GM18517 (cell line): ENCODE measurements at regions not wholly inside any gene's neighbourhood (a gene's known extent, or its start where the extent isn't known, plus 50 kb on each side); places are given as distances from the start of the nearest gene placed in this dataset.

ENCODE experiments used
- ATAC-seq: cut with Tn5 transposase; IDR thresholded peaks from one replicate; pipeline ENCODE4 v1.9.1; 2021; ENCODE audit warnings: mild to moderate bottlenecking, moderate library complexity; ENCODE audit not compliant: unreplicated experiment

GRCh38 chr6:170022827-170023619 lies 267.9 kb downstream of the DLL1 start:
- no peak for ATAC-seq

DNA sequence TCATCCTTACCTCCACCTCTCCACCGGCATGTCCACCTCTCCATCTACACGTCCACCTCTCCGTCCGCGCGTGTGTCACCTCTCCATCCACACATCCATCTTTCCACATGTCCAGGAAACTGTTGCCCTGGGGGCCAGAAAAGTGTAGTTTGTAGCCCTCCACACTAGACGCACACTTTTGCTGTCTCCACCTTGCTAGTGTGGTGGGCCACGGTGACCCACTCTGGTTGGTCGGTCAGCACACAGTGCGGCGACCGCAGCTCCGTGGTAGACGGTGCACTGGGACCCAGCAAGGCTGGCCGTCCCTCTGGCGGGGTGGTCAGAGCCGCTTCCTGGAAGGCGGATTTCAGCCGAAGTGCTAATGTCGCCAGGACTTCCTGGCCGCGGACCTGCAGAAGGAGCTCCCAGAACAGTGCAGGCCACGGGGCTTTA lies 268.6 kb downstream of the DLL1 start:
- ATAC-seq = no peak

- ATAC-seq = no peak
Measured at GRCh38 chr6:170021579-170021978, 269.3 kb downstream of the DLL1 start.

- no peak for ATAC-seq
Measured at GRCh38 chr6:170019818-170020583, 268.6 kb downstream of the ERMARD start.

DNA sequence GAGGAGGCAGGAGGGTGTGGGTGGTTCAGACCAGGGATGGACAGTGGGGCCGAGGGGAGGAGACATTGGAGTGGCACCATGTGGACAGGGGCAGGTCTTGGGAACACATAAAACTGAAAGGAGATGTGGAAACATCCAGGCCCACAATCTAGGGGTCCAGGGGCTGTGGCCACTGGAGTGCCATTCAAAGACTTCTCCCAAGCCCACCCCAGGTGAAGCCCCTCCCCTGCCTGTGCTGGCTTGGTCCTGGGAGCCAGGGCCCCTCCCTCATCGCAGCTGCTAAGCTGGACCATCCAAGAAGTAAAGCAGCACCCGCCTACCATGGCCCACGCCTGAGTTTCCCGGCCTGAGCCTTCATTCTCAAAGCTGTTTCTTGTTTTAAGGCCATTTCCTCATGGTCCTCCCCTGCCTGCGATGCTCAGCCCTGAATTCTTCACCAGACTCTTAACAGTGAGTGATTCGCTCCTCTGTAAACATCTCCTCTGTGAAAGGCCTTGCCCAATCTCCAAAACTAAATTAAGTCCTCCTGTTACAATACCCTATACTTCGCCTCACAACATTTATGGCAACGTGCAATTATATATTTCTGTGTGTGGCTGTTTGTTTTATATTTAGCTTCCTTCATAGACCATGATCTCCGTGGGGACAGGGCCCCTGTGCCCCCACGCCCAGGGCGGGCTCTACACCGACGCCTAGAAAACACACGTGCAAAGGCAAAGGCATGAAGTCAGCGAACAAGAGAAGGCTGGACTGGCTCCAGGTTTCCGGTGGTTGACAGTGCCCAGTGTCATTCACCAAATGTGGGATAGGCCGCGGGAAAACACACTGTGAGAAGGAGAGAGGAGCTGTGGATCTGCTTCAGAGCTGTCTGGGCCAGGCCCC lies 267.8 kb downstream of the ERMARD start:
- no peak for ATAC-seq

DNA sequence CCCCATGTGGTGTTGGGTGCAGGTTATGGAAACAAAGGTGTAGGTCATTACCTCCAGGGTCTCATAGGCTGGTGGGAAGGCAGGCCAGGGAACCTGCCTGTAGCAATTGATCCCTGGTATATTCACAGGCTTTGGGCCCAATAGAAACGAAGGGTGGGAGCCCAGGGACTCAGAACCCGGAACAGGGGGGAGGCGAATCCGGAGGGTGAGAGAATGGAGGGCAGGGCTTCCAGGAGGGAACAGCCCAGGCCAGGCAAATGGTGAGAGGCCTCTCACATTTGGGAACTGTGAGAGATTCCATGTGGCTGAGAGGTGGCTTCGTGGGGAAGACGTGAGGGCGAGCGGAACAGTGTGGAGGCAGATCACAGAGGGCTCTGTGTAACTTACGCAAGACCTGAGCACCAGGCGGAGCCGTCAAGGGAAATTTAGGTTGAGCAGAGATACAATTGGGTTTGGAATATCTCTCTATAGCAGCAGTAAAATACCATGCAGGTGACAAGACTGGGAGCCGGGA lies 267.1 kb downstream of the ERMARD start:
- no peak for ATAC-seq

- no peak for ATAC-seq
Measured at GRCh38 chr6:170017603-170018320, 266.3 kb downstream of the ERMARD start.

DNA sequence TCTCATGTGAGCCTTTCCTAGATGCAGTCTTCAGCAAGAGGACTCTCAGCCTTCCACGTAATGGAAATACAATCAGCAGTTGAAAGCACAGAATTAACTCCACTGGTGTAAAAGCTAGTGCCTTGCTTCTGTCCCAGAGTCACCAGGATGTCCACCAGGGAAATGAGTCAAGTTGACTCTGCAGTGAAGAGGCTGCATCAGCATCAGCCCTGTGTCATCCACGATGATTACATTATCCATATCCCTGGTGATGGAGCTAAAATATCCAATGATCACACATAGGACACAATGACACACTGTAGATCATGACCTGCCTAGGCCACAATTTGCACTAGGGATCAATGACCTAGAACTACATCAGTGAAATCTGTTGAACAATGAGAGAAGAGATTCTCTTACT lies 262.4 kb downstream of the ERMARD start:
- ATAC-seq = no peak

- no peak for ATAC-seq
Measured at GRCh38 chr6:170012037-170012330, 260.6 kb downstream of the ERMARD start.

GRCh38 chr6:170011204-170012036 lies 260.0 kb downstream of the ERMARD start:
- no peak for ATAC-seq

DNA sequence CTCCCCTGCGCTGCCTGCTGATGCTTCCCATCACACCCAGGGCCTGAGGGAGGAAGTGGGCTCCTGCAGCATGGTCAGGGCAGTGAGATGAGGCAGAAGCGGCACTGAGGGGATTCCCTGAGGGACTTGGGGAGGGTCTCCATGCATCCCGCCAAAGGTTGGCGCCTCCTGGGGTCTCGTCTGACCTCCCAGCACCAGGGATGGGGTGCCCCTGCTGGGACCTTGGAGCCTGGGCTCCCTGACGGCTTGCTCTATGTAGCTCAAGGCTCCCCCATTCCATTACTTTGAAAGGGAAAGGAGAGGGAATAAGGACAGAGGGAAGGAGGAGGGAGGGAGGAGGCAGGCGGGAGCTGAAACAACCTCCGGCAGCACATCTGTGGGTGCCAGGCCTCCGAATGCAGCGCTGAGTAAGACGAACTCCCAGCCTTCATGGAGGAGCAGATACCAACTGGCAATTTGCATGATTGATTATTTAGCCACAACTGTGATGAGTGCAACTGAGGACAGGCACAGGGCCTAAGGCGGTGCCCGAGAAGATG lies 259.3 kb downstream of the ERMARD start:
- ATAC-seq = no peak

DNA sequence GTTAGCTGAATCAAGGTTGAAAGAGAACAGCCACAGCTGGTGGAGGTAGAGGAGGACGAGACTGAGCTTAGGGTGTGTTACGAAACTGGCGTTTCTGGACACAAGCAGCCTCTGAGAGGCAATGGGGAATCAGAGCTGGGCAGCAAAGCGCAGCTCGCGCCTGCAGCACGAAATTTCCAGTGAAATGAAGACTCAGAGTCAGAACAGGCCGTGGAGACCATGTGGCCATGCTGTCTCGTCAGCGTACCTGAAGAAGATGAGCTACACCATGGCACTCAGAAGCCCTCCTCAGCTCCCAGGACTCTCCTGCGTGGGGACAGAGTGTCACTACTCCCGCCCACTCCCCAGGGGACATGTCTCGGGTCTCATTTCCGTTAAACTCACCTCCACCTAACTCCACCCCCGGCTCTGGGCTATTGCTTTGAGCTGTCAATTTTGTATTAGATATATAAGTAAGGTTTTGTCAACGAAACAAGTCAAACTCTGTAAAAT lies 256.9 kb downstream of the ERMARD start:
- ATAC-seq = no peak

- ATAC-seq = no peak
Measured at GRCh38 chr6:170007468-170008293, 256.3 kb downstream of the ERMARD start.

DNA sequence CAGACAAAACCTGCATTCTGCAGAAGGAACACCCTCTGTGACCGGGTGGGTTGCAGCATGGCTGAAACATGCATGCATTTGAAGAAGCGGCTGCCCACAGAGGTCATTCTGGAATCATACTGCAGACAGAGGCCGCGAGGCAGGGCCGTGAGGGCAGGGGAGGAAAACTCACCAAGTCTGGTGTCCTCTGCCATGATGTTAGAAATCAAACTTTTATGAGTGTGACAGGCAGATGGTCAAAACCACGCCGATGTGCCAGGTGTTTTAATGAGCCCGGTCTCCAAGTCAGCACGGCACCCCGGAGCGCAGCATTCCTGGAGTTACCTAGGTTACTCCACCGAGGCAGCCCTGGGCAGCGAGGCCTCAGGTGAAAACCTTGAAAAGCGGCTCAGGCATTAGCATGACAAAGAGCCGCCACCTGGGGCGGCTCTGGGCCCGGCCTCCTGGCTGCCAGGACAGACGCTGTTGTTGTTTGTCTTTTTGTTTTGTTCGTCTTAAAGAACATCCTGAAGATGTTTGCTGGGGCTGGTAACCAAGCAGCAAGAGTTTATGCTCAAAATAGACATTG lies 255.6 kb downstream of the ERMARD start:
- no peak for ATAC-seq

DNA sequence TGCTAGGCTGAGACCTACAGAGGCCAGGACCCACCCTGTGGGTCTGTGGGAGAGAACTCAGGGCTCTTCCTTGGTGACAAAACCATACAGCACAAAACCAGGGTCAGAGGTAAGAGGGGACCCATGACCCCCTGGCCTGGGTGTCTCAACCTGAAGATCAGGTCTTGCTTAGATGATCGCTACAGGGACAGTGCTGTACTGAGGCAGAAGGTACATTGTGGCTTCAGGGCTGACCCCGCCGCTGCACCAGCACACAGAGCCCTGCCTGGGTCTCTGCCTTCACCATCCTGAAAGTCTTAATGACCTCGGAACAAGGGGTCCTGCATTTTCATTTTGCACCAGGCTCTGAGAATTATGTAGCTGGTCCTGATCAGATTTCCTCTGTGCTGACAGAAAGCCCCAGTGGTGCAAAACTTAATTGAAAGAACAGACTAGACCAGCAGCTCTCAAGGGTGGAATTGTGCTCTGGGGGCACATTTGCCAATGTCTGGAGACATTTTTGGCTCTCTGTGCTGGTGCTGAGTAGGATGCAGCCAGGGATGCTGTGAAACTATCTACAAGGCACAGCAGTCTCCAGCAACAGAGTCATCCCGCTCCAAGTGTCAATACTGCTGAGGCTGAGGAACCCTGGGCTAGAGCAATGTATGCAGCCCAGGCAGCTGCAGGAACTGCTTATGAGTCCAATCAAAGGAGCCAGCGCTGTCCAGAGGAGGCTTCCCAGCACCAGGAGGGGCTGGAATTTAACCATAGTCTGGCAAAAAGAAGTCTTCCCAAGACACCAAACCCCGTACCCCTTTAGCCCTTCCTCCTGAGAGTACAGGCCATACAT lies 254.9 kb downstream of the ERMARD start:
- no peak for ATAC-seq

DNA sequence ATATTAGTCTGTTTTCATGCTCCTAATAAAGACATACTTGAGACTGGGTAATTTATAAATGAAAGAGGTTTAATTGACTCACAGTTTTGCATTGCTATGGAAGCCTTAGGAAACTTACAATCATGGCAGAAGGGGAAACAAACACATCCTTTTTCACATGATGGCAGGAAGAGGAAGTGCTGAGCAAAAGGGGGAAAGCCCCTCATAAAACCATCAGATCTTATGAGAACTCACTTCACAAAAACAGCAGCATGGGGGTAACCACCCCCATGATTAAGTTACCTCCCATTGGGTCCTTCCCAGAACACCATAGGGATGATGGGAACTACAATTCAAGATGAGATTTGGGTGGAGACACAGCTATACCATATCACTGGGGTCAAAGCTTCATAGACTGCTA lies 254.2 kb downstream of the ERMARD start:
- no peak for ATAC-seq

DNA sequence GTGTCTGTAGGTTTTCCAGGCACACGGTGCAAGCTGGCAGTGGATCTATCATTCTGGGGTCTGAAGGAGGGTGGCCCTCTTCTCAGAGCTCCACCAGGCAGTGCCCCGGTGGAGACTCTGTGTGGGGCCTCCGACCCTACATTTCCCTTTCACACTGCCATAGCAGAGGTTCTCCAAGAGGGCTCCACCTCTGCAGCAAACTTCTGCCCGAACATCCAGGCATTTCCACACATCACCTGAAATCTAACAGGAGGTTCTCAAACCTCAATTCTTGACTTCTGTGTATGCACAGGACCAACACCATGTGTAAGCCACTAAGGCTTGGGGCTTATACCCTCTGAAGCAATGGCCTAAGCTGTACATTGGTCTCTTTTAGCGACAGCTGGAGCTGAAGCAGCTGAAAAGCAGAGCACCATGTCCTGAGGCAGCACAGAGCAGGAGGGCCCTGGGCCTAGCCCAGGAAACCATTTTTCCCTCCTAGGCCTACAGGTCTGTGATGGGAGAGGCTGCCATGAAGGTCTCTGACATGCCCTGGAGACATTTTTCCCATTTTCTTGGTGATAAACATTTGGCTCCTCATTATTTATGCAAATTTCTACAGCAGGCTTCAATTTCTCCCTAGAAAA lies 253.3 kb downstream of the ERMARD start:
- no peak for ATAC-seq
